NCI-H1048 (cell line): ENCODE measurements at regions not wholly inside any gene's neighbourhood (a gene's known extent, or its start where the extent isn't known, plus 50 kb on each side); places are given as distances from the start of the nearest gene placed in this dataset.

Experiments
- DNase-seq: peaks from one replicate; lab custom pipeline; 2025; lab: John Stamatoyannopoulos, UW

- DNase-seq = no peak
These were observed 266.3 kb downstream of the PSAT1 start for GRCh38 chr9:78563269-78563668.

GRCh38 chr9:78565481-78565880 lies 268.6 kb downstream of the PSAT1 start:
- no peak for DNase-seq

GRCh38 chr9:78566521-78566920 lies 269.6 kb downstream of the PSAT1 start:
- no peak for DNase-seq

GRCh38 chr9:78566948-78567675 lies 270.2 kb downstream of the PSAT1 start:
- DNase-seq = no peak

GRCh38 chr9:78567693-78568092 lies 270.8 kb downstream of the PSAT1 start:
- no peak for DNase-seq

- no peak for DNase-seq
These were observed 271.8 kb downstream of the PSAT1 start for GRCh38 chr9:78568774-78569173.

- DNase-seq = no peak
These were observed 275.3 kb downstream of the PSAT1 start for GRCh38 chr9:78572266-78572665.

GRCh38 chr9:78573205-78573604 lies 276.3 kb downstream of the PSAT1 start:
- DNase-seq = no peak

GRCh38 chr9:78573669-78574068 lies 276.7 kb downstream of the PSAT1 start:
- no peak for DNase-seq

- DNase-seq = no peak
These were observed 277.6 kb downstream of the PSAT1 start for GRCh38 chr9:78574354-78575045.

GRCh38 chr9:78575081-78575480 lies 278.2 kb downstream of the PSAT1 start:
- no peak for DNase-seq

- DNase-seq = no peak
These were observed 278.8 kb downstream of the PSAT1 start for GRCh38 chr9:78575771-78576170.

GRCh38 chr9:78577156-78577906 lies 280.4 kb downstream of the PSAT1 start:
- no peak for DNase-seq

- DNase-seq = no peak
These were observed 281.1 kb downstream of the PSAT1 start for GRCh38 chr9:78578072-78578471.

- DNase-seq = no peak
These were observed 285.9 kb downstream of the PSAT1 start for GRCh38 chr9:78582821-78583220.

GRCh38 chr9:78584589-78584988 lies 287.7 kb downstream of the PSAT1 start:
- DNase-seq = no peak

- no peak for DNase-seq
These were observed 289.0 kb downstream of the PSAT1 start for GRCh38 chr9:78585909-78586308.

GRCh38 chr9:78590068-78590467 lies 293.1 kb downstream of the PSAT1 start:
- no peak for DNase-seq

GRCh38 chr9:78592811-78593210 lies 295.9 kb downstream of the PSAT1 start:
- no peak for DNase-seq

- no peak for DNase-seq
These were observed 298.4 kb downstream of the PSAT1 start for GRCh38 chr9:78595200-78595945.

- no peak for DNase-seq
These were observed 299.4 kb downstream of the PSAT1 start for GRCh38 chr9:78596346-78596745.

GRCh38 chr9:78598120-78598519 lies 301.2 kb downstream of the PSAT1 start:
- no peak for DNase-seq
